ENCODE measurements at regions not wholly inside any gene's neighbourhood (a gene's known extent, or its start where the extent isn't known, plus 50 kb on each side); places are given as distances from the start of the nearest gene placed in this dataset.
"Not testable (repeated sequence)": the region's sequence is repeated elsewhere in the genome, so short reads cannot be mapped to it uniquely, and the experiment has no call there.

DNA sequence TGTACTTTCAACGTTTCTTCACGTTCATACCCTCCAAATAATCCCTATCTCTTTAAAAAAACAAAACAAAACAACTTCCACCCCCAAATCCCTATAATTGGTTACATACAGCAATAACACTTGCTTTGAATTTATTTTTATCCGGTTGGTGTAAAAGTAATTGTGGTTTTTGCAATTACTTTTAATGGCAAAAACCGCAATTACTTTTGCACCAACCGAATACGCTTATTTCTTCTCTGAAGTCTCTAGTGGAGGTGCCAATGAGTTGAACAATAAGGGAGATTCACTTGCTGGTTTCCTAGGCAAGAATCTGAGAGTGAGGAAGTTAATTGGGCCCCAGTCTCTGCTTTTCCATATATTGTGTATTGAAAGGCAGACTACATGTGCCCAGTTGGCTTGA is 133.3 kb downstream of the DACT1 start:
- TF ChIP-seq, protein P1, sequence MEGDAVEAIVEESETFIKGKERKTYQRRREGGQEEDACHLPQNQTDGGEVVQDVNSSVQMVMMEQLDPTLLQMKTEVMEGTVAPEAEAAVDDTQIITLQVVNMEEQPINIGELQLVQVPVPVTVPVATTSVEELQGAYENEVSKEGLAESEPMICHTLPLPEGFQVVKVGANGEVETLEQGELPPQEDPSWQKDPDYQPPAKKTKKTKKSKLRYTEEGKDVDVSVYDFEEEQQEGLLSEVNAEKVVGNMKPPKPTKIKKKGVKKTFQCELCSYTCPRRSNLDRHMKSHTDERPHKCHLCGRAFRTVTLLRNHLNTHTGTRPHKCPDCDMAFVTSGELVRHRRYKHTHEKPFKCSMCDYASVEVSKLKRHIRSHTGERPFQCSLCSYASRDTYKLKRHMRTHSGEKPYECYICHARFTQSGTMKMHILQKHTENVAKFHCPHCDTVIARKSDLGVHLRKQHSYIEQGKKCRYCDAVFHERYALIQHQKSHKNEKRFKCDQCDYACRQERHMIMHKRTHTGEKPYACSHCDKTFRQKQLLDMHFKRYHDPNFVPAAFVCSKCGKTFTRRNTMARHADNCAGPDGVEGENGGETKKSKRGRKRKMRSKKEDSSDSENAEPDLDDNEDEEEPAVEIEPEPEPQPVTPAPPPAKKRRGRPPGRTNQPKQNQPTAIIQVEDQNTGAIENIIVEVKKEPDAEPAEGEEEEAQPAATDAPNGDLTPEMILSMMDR (conservative IDR thresholded peaks at IDR 0.05) = no peak
- Mint-ChIP-seq H3K4me3 (no peak overlapping the region), H3K4me1 (peaks cover 46% of the 10 kb centered on the region), H3K9me3 (no peaks in the 10 kb centered on the region), H3K36me3 (ENCODE audit: low read depth) (no peaks in the 10 kb centered on the region), H3K27ac (ENCODE audit: unreplicated experiment) (no peak overlapping the region), H3K27me3 (ENCODE audit: low read depth) (no peaks in the 10 kb centered on the region)
- no peak for DNase-seq (ENCODE audit: low read depth, low spot score)

- Mint-ChIP-seq H3K4me3 (no peak overlapping the region), H3K27me3 (ENCODE audit: low read depth) (no peaks in the 10 kb centered on the region), H3K4me1 (peaks cover 53% of the 10 kb centered on the region), H3K36me3 (ENCODE audit: low read depth) (no peaks in the 10 kb centered on the region), H3K27ac (ENCODE audit: unreplicated experiment) (no peak overlapping the region), H3K9me3 (no peaks in the 10 kb centered on the region)
- TF ChIP-seq, protein P1 (conservative IDR thresholded peaks at IDR 0.05) = no peak
- no peak for DNase-seq (ENCODE audit: low read depth, low spot score)
These were observed 134.4 kb downstream of the DACT1 start for GRCh38 chr14:58772116-58772515.

- Mint-ChIP-seq H3K36me3 (ENCODE audit: low read depth) (no peaks in the 10 kb centered on the region), H3K27ac (ENCODE audit: unreplicated experiment) (peak overlapping the region; percentile 66), H3K9me3 (no peaks in the 10 kb centered on the region), H3K4me3 (peak overlapping the region; percentile 3), H3K4me1 (peaks cover 62% of the 10 kb centered on the region), H3K27me3 (ENCODE audit: low read depth) (no peaks in the 10 kb centered on the region)
- TF ChIP-seq, protein P1 (conservative IDR thresholded peaks at IDR 0.05) = no peak
- DNase-seq (ENCODE audit: low read depth, low spot score) = no peak
These were observed 135.2 kb downstream of the DACT1 start for GRCh38 chr14:58772794-58773620.

DNA sequence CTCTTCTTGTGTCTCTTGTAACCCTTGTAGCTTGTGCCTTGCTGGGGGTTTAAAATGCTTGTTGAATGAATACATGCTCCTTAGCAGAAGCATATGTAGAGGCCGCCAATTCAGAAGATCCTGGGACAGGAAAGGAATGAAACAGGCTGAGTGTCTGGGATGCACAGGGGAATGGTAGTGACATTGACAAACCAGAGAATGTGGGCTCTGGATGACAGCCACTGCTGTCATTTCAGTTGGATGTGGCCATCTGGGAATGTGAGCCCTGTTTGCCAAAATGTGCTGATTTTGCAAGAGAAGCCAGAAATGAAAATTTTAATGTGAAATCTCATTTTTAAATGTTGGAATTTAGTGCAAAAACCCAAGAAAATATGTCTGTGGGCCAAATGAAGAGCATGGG is 136.8 kb downstream of the DACT1 start:
- no peak overlapping the region for H3K27ac Mint-ChIP-seq (ENCODE audit: unreplicated experiment)
- peaks cover 59% of the 10 kb centered on the region for H3K4me1 Mint-ChIP-seq
- H3K4me3 Mint-ChIP-seq = no peak overlapping the region
- no peaks in the 10 kb centered on the region for H3K9me3 Mint-ChIP-seq
- TF ChIP-seq, protein P1 (conservative IDR thresholded peaks at IDR 0.05) = no peak
- H3K36me3 Mint-ChIP-seq (ENCODE audit: low read depth) = no peaks in the 10 kb centered on the region
- no peaks in the 10 kb centered on the region for H3K27me3 Mint-ChIP-seq (ENCODE audit: low read depth)
- DNase-seq (ENCODE audit: low read depth, low spot score) = no peak

GRCh38 chr14:58775130-58775529 is 137.4 kb downstream of the DACT1 start:
- H3K36me3 Mint-ChIP-seq (ENCODE audit: low read depth); H3K27ac Mint-ChIP-seq (ENCODE audit: unreplicated experiment); H3K9me3 Mint-ChIP-seq; DNase-seq (ENCODE audit: low read depth, low spot score); H3K27me3 Mint-ChIP-seq (ENCODE audit: low read depth); H3K4me3 Mint-ChIP-seq: not testable (repeated sequence)
- H3K4me1 Mint-ChIP-seq = peaks cover 60% of the 10 kb centered on the region

GRCh38 chr14:58776516-58776915 is 138.8 kb downstream of the DACT1 start:
- TF ChIP-seq, protein P1 (conservative IDR thresholded peaks at IDR 0.05) = no peak
- no peak for DNase-seq (ENCODE audit: low read depth, low spot score)
- no peaks in the 10 kb centered on the region for H3K27me3 Mint-ChIP-seq (ENCODE audit: low read depth)
- no peaks in the 10 kb centered on the region for H3K36me3 Mint-ChIP-seq (ENCODE audit: low read depth)
- H3K27ac Mint-ChIP-seq (ENCODE audit: unreplicated experiment) = no peak overlapping the region
- H3K4me3 Mint-ChIP-seq = no peak overlapping the region
- no peaks in the 10 kb centered on the region for H3K9me3 Mint-ChIP-seq
- H3K4me1 Mint-ChIP-seq = peaks cover 50% of the 10 kb centered on the region

Measured in neural crest cell (in vitro differentiated cells).